ENCODE measurements at regions not wholly inside any gene's neighbourhood (a gene's known extent, or its start where the extent isn't known, plus 50 kb on each side); places are given as distances from the start of the nearest gene placed in this dataset.
A peak's percentile ranks its signal among the peaks of the same experiment; 100 is the strongest.

DNA sequence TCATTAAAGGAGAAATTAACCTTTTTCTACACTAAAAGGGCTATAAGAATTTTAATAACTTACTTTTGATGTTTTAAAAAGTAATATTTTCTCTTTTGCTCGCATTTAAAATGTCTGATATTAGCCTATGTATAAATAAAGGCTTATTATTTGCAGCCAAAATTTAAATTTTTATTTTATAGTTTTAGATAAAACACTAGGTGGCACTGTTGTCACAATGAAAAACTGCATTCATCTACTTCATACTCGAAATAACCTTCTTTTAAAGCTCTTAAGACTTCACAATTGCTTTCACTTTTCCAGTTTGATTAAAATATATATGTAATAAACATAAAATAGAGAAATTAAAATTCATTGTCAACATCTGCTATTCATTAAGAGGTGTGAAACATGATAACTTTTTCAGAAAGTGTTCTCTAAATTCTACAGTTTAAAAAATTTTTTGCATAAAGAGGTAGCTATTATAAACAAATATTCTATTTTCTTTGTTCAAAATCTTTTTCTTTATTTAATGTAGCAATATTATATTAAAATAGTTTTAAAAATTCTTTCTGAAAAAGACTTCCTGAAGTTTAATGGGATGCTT lies 78.8 kb upstream of the DEFB112 start:
- H3K9me3 ChIP-seq: no peaks in the 10 kb centered on the region
- no peak overlapping the region for H3K27ac ChIP-seq
- no peak overlapping the region for H3K4me3 ChIP-seq
- no peak for ATAC-seq
- peaks cover 0 to 9% (median 0%) of the 10 kb centered on the region in 7 donors for H3K27me3 ChIP-seq
- H3K4me1 ChIP-seq: no peaks in the 10 kb centered on the region
- no peak for DNase-seq
- TF ChIP-seq, protein P1, sequence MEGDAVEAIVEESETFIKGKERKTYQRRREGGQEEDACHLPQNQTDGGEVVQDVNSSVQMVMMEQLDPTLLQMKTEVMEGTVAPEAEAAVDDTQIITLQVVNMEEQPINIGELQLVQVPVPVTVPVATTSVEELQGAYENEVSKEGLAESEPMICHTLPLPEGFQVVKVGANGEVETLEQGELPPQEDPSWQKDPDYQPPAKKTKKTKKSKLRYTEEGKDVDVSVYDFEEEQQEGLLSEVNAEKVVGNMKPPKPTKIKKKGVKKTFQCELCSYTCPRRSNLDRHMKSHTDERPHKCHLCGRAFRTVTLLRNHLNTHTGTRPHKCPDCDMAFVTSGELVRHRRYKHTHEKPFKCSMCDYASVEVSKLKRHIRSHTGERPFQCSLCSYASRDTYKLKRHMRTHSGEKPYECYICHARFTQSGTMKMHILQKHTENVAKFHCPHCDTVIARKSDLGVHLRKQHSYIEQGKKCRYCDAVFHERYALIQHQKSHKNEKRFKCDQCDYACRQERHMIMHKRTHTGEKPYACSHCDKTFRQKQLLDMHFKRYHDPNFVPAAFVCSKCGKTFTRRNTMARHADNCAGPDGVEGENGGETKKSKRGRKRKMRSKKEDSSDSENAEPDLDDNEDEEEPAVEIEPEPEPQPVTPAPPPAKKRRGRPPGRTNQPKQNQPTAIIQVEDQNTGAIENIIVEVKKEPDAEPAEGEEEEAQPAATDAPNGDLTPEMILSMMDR (IDR thresholded peaks at IDR 0.05): peak in 8 of 9 donors; percentile 15 to 64 (median 47)
- H3K36me3 ChIP-seq: no peaks in the 10 kb centered on the region
- WGBS, 2 donors: 0 to 2% methylated on average over 2 of the region's 2 CpGs
- intact Hi-C loops (cut with DNase I): loop anchor here in 6 of 10 donors (5.0 to 10.0 kb wide), 5 partner anchors 466 to 1896 kb away; no protein-coding TSS in a partner anchor

DNA sequence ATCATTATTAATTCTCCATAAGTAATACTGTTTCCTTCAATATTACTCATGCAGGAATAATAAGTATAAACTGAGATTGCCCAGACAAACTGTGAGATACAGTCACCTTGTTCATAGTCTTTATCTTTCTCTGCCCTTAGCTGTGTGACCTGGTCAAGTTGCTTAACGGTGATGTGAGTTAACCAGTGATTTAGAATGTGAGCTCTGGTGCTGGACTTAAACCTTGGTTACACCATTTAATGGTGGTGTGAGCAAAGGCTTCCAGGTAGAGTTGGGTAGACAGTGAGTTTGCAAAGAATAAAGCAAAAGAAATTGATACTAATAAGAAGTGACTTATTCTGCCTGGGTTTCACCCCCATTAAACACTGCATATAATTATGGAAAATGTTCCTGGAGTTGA lies 86.2 kb upstream of the DEFB112 start:
- 56 to 76% methylated on average over 1 of the region's 1 CpG for WGBS, 2 donors
- DNase-seq: no peak

DNA sequence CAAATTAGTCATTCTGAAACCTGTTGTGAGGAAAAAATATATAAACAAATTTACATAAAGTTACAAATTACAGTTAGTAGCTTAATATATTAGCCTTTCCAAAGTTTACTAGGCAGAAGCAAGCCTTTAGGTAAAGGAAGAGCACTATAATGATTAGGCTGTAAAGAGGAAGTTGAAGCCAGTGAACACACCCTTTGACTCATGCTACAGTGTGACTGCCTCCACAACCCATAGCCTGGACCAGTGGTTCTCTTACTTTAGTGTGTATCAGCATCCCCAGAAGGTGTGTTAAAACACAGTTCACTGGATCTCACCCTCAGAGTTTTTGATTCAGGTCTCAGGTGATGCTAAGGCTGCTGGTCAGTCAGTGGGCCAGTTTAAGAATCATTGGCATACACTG lies 91.4 kb upstream of the DEFB112 start:
- ATAC-seq: no peak
- H3K27ac ChIP-seq: no peak overlapping the region
- H3K27me3 ChIP-seq: no peaks in the 10 kb centered on the region
- no peaks in the 10 kb centered on the region for H3K9me3 ChIP-seq
- intact Hi-C loops (cut with DNase I): no loop called here
- DNase-seq: no peak
- H3K4me3 ChIP-seq: no peak overlapping the region
- TF ChIP-seq, protein P1 (IDR thresholded peaks at IDR 0.05): no peak
- H3K4me1 ChIP-seq: no peaks in the 10 kb centered on the region
- no peaks in the 10 kb centered on the region for H3K36me3 ChIP-seq

More for the DNA sequence above, 86.2 kb upstream of the DEFB112 start:
- H3K4me3 ChIP-seq: no peak overlapping the region
- peaks cover 0 to 6% (median 0%) of the 10 kb centered on the region in 7 donors for H3K27me3 ChIP-seq
- H3K4me1 ChIP-seq: no peaks in the 10 kb centered on the region
- intact Hi-C loops (cut with DNase I): no loop called here
- H3K9me3 ChIP-seq: no peaks in the 10 kb centered on the region
- H3K27ac ChIP-seq: no peak overlapping the region
- TF ChIP-seq, protein P1 (IDR thresholded peaks at IDR 0.05): no peak
- ATAC-seq: no peak
- H3K36me3 ChIP-seq: no peaks in the 10 kb centered on the region

DNA sequence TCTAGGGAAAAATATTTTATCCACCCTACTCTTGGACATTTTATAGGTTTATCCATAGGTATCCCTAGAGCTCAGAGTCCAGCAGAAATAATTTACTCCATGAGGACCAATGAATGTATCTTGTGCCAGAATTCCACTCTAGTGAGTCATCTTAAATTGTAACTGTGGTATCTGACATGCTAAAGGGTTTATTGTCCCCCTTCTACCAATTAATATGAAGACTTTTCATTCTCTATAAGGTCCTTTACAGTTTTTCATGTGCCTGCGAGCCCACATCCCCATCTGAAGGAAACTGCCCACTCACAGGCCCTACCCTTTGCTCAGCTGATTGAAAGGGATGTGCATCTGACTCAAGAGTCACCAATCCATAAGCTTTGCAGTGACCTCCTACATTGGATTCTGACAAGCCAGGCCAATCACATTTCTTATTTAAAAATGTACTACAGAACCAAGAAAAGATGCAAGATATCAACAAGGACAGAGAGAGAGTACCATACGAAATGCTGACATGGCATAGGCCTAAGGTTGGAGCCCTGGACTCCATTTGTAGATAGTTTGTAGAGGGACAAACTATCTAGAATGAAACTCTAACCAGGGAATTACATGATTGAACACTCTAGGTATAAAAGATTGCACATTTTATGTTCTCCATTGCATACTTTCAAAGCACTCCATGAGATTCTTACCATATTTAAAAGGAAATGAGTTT lies 93.4 kb upstream of the DEFB112 start:
- ATAC-seq: no peak
- no peaks in the 10 kb centered on the region for H3K27me3 ChIP-seq
- TF ChIP-seq, protein P1 (IDR thresholded peaks at IDR 0.05): no peak
- DNase-seq: no peak
- H3K4me1 ChIP-seq: no peaks in the 10 kb centered on the region
- H3K36me3 ChIP-seq: no peaks in the 10 kb centered on the region
- H3K9me3 ChIP-seq: no peaks in the 10 kb centered on the region
- H3K4me3 ChIP-seq: no peak overlapping the region
- WGBS, 2 donors: 67 to 73% methylated on average over 2 of the region's 2 CpGs
- no peak overlapping the region for H3K27ac ChIP-seq
- intact Hi-C loops (cut with DNase I): no loop called here
